ENCODE measurements at regions not wholly inside any gene's neighbourhood (a gene's known extent, or its start where the extent isn't known, plus 50 kb on each side); places are given as distances from the start of the nearest gene placed in this dataset.
"Not testable (repeated sequence)": the region's sequence is repeated elsewhere in the genome, so short reads cannot be mapped to it uniquely, and the experiment has no call there.

GRCh38 chr21:6556516-6556915 lies 3964.9 kb upstream of the TPTE start:
- not testable (repeated sequence) for H3K9ac ChIP-seq (ENCODE audit: insufficient read length); H3K9me3 ChIP-seq (ENCODE audit: low read depth, low read length); DNase-seq (ENCODE audit: low read depth, low spot score); H3K27ac ChIP-seq; H3K36me3 ChIP-seq (ENCODE audit: insufficient read depth, low read length); H3K4me3 ChIP-seq

DNA sequence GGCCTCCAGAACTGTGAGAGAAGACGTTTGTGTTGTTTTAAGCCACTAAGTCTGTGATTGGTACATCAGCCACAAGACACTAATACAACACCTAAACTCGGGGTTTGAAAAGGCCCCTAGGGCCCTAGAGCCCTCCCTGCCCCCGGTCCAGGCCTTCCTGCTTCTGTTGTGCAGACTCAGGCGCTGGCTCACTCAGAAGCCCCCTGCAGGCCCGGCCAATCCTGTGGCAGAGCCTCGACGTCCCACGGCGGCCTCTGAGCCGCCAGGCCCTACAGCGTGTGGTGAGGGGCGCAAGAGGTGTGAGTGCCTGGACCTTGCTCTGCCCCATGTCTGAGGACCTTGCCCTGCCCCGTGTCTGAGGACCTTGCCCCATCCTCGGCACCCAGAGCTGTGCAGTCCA lies 3964.0 kb upstream of the TPTE start:
- H3K9me3 ChIP-seq (ENCODE audit: low read depth, low read length); DNase-seq (ENCODE audit: low read depth, low spot score); H3K4me3 ChIP-seq; H3K36me3 ChIP-seq (ENCODE audit: insufficient read depth, low read length); H3K27ac ChIP-seq; H3K9ac ChIP-seq (ENCODE audit: insufficient read length): not testable (repeated sequence)

DNA sequence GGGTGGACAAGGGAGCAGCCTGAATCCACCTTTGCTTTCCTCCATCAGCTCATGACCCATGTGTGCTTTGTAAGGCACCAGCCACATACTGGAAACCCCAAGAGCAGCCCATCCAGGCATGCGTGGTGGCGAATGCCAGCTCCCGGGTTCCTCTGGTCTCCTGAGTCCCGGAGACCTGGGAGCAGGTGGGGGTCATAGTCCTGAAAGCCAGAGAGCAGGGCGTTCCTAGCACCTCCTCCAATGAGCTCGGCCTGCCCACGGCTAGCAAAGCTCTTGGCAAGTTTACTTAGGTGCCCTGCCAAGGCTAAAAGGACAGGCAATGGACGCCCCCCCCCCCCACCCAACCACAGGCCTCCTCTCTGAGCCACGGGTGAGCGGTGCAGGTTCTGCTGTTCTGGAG lies 3960.2 kb upstream of the TPTE start:
- not testable (repeated sequence) for H3K9me3 ChIP-seq (ENCODE audit: low read depth, low read length); H3K4me3 ChIP-seq; DNase-seq (ENCODE audit: low read depth, low spot score); H3K36me3 ChIP-seq (ENCODE audit: insufficient read depth, low read length); H3K9ac ChIP-seq (ENCODE audit: insufficient read length); H3K27ac ChIP-seq

DNA sequence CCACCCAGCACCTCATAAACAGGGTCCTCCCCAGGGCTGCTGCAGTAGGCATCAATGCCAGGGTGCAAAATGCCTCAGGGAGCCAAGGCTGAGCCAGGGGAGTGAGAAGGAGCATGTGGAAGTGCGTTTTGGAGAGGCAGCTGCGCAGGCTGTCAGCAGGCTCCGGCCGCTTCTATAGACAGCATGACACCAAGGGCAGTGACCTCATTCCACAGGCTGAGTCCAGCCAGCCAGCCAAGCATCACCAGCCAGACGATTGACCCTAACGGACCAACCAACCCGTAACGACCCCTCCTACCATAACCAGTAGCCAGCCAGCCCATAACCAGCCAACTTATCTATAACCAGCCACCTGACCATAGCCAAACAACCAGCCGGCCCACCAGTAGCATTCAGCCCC lies 3959.8 kb upstream of the TPTE start:
- not testable (repeated sequence) for DNase-seq (ENCODE audit: low read depth, low spot score); H3K9ac ChIP-seq (ENCODE audit: insufficient read length); H3K36me3 ChIP-seq (ENCODE audit: insufficient read depth, low read length); H3K9me3 ChIP-seq (ENCODE audit: low read depth, low read length); H3K4me3 ChIP-seq; H3K27ac ChIP-seq

DNA sequence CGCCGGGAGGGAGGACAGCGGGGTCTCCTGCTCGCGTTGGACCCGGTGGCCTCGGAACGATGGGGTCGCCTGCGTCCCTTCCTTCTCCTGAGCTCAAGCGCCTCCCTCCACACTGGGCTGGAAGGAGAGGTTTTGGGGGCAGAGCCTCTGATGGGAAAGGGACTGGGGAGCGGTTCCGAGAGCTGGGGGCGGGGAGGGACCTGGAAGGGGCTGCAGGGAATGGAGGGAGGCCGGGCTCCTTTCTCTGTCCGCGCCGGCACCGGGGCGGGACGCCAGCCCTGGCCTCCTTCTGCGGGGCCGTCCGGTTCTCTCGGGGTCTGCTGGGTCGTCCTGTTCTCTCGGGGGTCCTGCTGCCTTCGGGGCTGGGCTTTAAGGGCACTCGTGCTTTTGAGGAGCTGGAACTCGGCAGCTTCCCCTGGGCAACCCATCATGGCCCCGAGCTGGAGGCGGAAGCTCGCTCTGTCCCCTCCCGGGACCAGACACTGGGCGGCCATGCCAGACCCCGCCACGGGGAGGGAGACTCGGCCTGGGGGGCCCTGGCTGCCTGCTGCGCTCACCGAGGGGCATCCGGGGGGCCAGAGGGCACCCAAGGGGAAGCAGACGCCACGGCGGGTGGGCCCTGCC lies 3956.7 kb upstream of the TPTE start:
- not testable (repeated sequence) for H3K27ac ChIP-seq; H3K4me3 ChIP-seq; H3K9ac ChIP-seq (ENCODE audit: insufficient read length); DNase-seq (ENCODE audit: low read depth, low spot score); H3K36me3 ChIP-seq (ENCODE audit: insufficient read depth, low read length); H3K9me3 ChIP-seq (ENCODE audit: low read depth, low read length)

GRCh38 chr21:6565190-6566094 lies 3955.9 kb upstream of the TPTE start:
- not testable (repeated sequence) for DNase-seq (ENCODE audit: low read depth, low spot score); H3K4me3 ChIP-seq; H3K9me3 ChIP-seq (ENCODE audit: low read depth, low read length); H3K27ac ChIP-seq; H3K9ac ChIP-seq (ENCODE audit: insufficient read length); H3K36me3 ChIP-seq (ENCODE audit: insufficient read depth, low read length)

- not testable (repeated sequence) for H3K27ac ChIP-seq; H3K4me3 ChIP-seq; DNase-seq (ENCODE audit: low read depth, low spot score); H3K9me3 ChIP-seq (ENCODE audit: low read depth, low read length); H3K36me3 ChIP-seq (ENCODE audit: insufficient read depth, low read length); H3K9ac ChIP-seq (ENCODE audit: insufficient read length)
Measured at GRCh38 chr21:6567542-6567941, 3953.8 kb upstream of the TPTE start.

DNA sequence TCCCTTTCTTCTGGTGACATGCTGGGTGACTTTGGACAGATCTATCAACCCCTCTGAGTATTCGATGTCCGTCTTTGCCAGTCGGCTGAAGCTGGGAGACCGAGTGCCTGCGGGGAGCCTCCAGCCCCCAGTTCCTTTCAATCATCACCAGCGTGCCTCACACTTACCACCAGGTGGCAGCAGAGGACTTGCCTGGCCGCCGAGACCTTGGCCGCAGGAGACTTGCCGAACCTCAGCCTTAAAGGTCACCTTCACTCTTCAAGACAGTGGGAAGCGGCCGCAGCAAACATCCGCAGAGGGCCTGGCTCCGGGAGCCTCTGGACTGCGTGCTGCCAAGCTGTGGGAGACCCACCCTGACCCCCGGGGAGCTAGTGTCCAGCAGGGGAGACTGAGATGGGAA lies 3952.2 kb upstream of the TPTE start:
- H3K4me3 ChIP-seq; H3K36me3 ChIP-seq (ENCODE audit: insufficient read depth, low read length); H3K9ac ChIP-seq (ENCODE audit: insufficient read length); DNase-seq (ENCODE audit: low read depth, low spot score); H3K27ac ChIP-seq; H3K9me3 ChIP-seq (ENCODE audit: low read depth, low read length): not testable (repeated sequence)

- DNase-seq (ENCODE audit: low read depth, low spot score); H3K36me3 ChIP-seq (ENCODE audit: insufficient read depth, low read length); H3K9ac ChIP-seq (ENCODE audit: insufficient read length); H3K9me3 ChIP-seq (ENCODE audit: low read depth, low read length); H3K4me3 ChIP-seq; H3K27ac ChIP-seq: not testable (repeated sequence)
Measured at GRCh38 chr21:6569587-6570392, 3951.6 kb upstream of the TPTE start.

GRCh38 chr21:6570700-6571368 lies 3950.5 kb upstream of the TPTE start:
- H3K4me3 ChIP-seq; DNase-seq (ENCODE audit: low read depth, low spot score); H3K36me3 ChIP-seq (ENCODE audit: insufficient read depth, low read length); H3K9ac ChIP-seq (ENCODE audit: insufficient read length); H3K27ac ChIP-seq; H3K9me3 ChIP-seq (ENCODE audit: low read depth, low read length): not testable (repeated sequence)

- H3K27ac ChIP-seq; DNase-seq (ENCODE audit: low read depth, low spot score); H3K4me3 ChIP-seq; H3K36me3 ChIP-seq (ENCODE audit: insufficient read depth, low read length); H3K9ac ChIP-seq (ENCODE audit: insufficient read length); H3K9me3 ChIP-seq (ENCODE audit: low read depth, low read length): not testable (repeated sequence)
Measured at GRCh38 chr21:6573576-6573975, 3947.8 kb upstream of the TPTE start.

DNA sequence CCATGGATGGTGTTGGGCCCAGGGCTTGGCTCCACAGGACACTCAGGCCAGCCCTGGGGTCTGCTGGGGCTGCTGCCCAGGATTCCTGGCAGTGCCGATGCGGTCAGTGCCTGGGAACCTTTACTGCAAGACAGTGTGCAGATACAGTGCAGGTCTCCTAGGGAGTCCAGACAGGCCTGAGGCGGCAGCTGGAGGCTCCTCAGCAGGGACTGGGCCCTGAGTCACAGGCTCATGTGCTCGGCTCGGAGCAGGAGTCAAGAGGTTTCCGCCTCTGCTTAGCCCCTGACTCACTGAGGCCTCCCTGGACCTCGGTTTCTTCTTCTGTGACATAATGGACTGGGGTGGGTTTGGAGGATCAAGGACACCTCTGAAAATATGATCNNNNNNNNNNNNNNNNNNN lies 3941.6 kb upstream of the TPTE start:
- H3K36me3 ChIP-seq (ENCODE audit: insufficient read depth, low read length), result not testable (repeated sequence)

More for the DNA sequence above, 3941.6 kb upstream of the TPTE start:
- H3K27ac ChIP-seq; DNase-seq (ENCODE audit: low read depth, low spot score); H3K9ac ChIP-seq (ENCODE audit: insufficient read length); H3K4me3 ChIP-seq; H3K9me3 ChIP-seq (ENCODE audit: low read depth, low read length): not testable (repeated sequence)

All from SK-N-MC (cell line).